K562 (cell line): ENCODE measurements at regions not wholly inside any gene's neighbourhood (a gene's known extent, or its start where the extent isn't known, plus 50 kb on each side); places are given as distances from the start of the nearest gene placed in this dataset.

Experiments
- ATAC-seq: fragments of 200-7000 bp; cut with Tn5 transposase; 3 replicates; pipeline ENCODE4 v1.9.1; 2020; ENCODE audit warnings: moderate library complexity
- BruUV-seq: library from RNA; stranded (reverse); fragments of 400-500 nt; replicated peaks from 2 replicates; lab custom pipeline; 2021; lab: Mats Ljungman, UMichigan
- CTCF ChIA-PET: fragments of 300-600 bp; formaldehyde crosslinking; extraction: SDS; loops from one replicate; lab custom pipeline; 2021; ENCODE audit warnings: low intra/inter-chr PET ratio; lab: Yijun Ruan, JAX
- POLR2A ChIA-PET: fragments of 300-600, 350-650 bp; sonication (Branson Sonifier 250); formaldehyde crosslinking; extraction: SDS; loops from one replicate; lab custom pipeline; 2021; ENCODE audit warnings: antibody characterized with exemption, inconsistent platforms; lab: Yijun Ruan, JAX
- DNase-seq, 4 experiments: peaks; one replicate each; pipeline versions ENCODE4 v3.0.0 to v3.0.0-alpha.2; 2011 to 2018; ENCODE audit warnings: low spot score in 3 of 4, mixed read lengths in 3 of 4; ENCODE audit errors: extremely low read depth in 1 of 4
- FAIRE-seq: peaks from 2 replicates; lab custom pipeline; 2011; peaks lifted over from hg19 to GRCh38; lab: Jason Lieb, UNC
- H2AFZ ChIP-seq: 2 replicates; pipeline ENCODE4 v1.6.0; 2011; ENCODE audit warnings: low read depth, low read length, control low read depth, inconsistent platforms
- H3K27ac ChIP-seq: fragments of 200-600 bp; 3 replicates; pipeline ENCODE4 v1.8.0; 2011; ENCODE audit warnings: low read depth, mild to moderate bottlenecking, control low read depth, inconsistent platforms, low read length, moderate library complexity, mixed read lengths; ENCODE audit errors: extremely low read depth
- H3K27me3 ChIP-seq, 2 experiments: fragments of 300-600 bp in 1 of 2; 2 replicates in 1 of 2; 3 replicates in 1 of 2; pipeline versions ENCODE4 v1.6.0 to v1.8.0; 2011; ENCODE audit warnings: inconsistent platforms in 2 of 2, low read length in 2 of 2, mild to moderate bottlenecking in 1 of 2, mixed read lengths in 1 of 2, moderate library complexity in 1 of 2; ENCODE audit not compliant: control insufficient read depth in 2 of 2, insufficient read depth in 2 of 2
- H3K36me3 ChIP-seq: fragments of 300-600 bp; 3 replicates; pipeline ENCODE4 v1.8.0; 2011; ENCODE audit warnings: mild to moderate bottlenecking, low read length, inconsistent platforms; ENCODE audit not compliant: control insufficient read depth, insufficient read depth
- H3K4me1 ChIP-seq, 2 experiments: fragments of 200-600 bp in 1 of 2; replicated peaks in 1 of 2; 2 replicates in 1 of 2; 3 replicates in 1 of 2; pipeline versions ENCODE4 v1.5.1 to v1.8.0; 2011; ENCODE audit warnings: inconsistent platforms in 2 of 2, low read length in 2 of 2, mild to moderate bottlenecking in 1 of 2, mixed read lengths in 1 of 2, moderate library complexity in 1 of 2; ENCODE audit not compliant: control insufficient read depth in 2 of 2, insufficient read depth in 2 of 2
- H3K4me2 ChIP-seq: 2 replicates; pipeline ENCODE4 v1.6.1; 2011; ENCODE audit warnings: low read length, control low read depth, inconsistent platforms, mixed read lengths; ENCODE audit not compliant: insufficient read depth
- H3K4me3 ChIP-seq: fragments of 200-600 bp; sonication (generic), shearing (Covaris generic); 2 replicates; pipeline ENCODE4 v1.5.1; 2016; ENCODE audit warnings: control low read depth, inconsistent platforms
- H3K79me2 ChIP-seq: fragments of 200-600 bp; 3 replicates; pipeline ENCODE4 v1.8.0; 2011; ENCODE audit warnings: low read length, inconsistent platforms; ENCODE audit not compliant: control insufficient read depth, insufficient read depth
- H3K9ac ChIP-seq, 2 experiments: 2 replicates each; pipeline versions ENCODE4 v1.6.0 to v1.6.1; 2011; ENCODE audit warnings: low read depth in 2 of 2, low read length in 2 of 2, control low read depth in 1 of 2, inconsistent platforms in 1 of 2, mild to moderate bottlenecking in 1 of 2, mixed read lengths in 1 of 2; ENCODE audit not compliant: insufficient read depth in 1 of 2
- H3K9me1 ChIP-seq: one replicate; pipeline ENCODE4 v1.6.0; 2011; ENCODE audit warnings: inconsistent platforms, mild to moderate bottlenecking, low read length, moderate library complexity; ENCODE audit not compliant: control insufficient read depth, insufficient read depth
- H3K9me3 ChIP-seq: replicated peaks from 2 replicates; pipeline ENCODE4 v1.5.1; 2011; ENCODE audit warnings: low read depth, low read length, inconsistent platforms; ENCODE audit not compliant: control insufficient read depth, insufficient read depth
- H4K20me1 ChIP-seq: replicated peaks from 2 replicates; pipeline ENCODE4 v1.6.1; 2011; ENCODE audit warnings: low read length, inconsistent platforms, mixed read lengths; ENCODE audit not compliant: control insufficient read depth, insufficient read depth
- CREB3 ChIP-seq: fragments of 450-650 bp; conservative IDR thresholded peaks from 2 replicates; pipeline ENCODE4 v1.6.1; 2016; ENCODE audit warnings: missing genetic modification characterization, low read depth, mild to moderate bottlenecking, missing compliant biosample characterization, moderate library complexity
- FOXA3 ChIP-seq, 2 experiments: fragments of 450-650 bp in 1 of 2; sonication (generic) in 1 of 2; formaldehyde crosslinking; IDR thresholded peaks in 1 of 2; conservative IDR thresholded peaks in 1 of 2; 2 replicates each; pipeline versions ENCODE4 v1.4.0 to v1.8.0; 2020 to 2022; ENCODE audit warnings: mild to moderate bottlenecking in 2 of 2, missing genetic modification reagents in 1 of 2
- GTF2A2 ChIP-seq: IDR thresholded peaks from 2 replicates; pipeline ENCODE4 v1.6.1; 2016; ENCODE audit warnings: mild to moderate bottlenecking, missing genetic modification characterization, missing compliant biosample characterization
- HMBOX1 ChIP-seq: sonication (generic); IDR thresholded peaks from 2 replicates; pipeline ENCODE4 v1.6.1; 2016
- MED1 ChIP-seq: sonication (generic); formaldehyde crosslinking; IDR thresholded peaks from 2 replicates; pipeline ENCODE4 v1.8.1; 2023; ENCODE audit warnings: missing genetic modification reagents, borderline replicate concordance
- NUFIP1 ChIP-seq: fragments of 450-650 bp; IDR thresholded peaks from 2 replicates; pipeline ENCODE4 v1.6.1; 2018; ENCODE audit not compliant: partially characterized antibody
- POLR2H ChIP-seq: IDR thresholded peaks from 2 replicates; pipeline ENCODE4 v1.6.1; 2016; ENCODE audit warnings: missing genetic modification characterization, low read depth, mild to moderate bottlenecking, control low read depth, missing compliant biosample characterization, moderate library complexity
- POLR3A ChIP-seq: IDR thresholded peaks from 2 replicates; pipeline ENCODE4 v1.6.1; 2011; ENCODE audit warnings: borderline replicate concordance, mild to moderate bottlenecking, moderate library complexity; ENCODE audit not compliant: insufficient read length, insufficient read depth; ENCODE audit errors: extremely low read depth
- RBM17 ChIP-seq: fragments of 200-400 bp; formaldehyde crosslinking; IDR thresholded peaks from 2 replicates; pipeline ENCODE4 v1.6.1; 2017; ENCODE audit warnings: low read depth, mild to moderate bottlenecking, low read length, borderline replicate concordance
- SIN3B ChIP-seq: fragments of 450-650 bp; IDR thresholded peaks from 2 replicates; pipeline ENCODE4 v1.6.1; 2017; ENCODE audit warnings: low read depth, mild to moderate bottlenecking, moderate library complexity
- TAF15 ChIP-seq: fragments of 200-400 bp; formaldehyde crosslinking; IDR thresholded peaks from 2 replicates; pipeline ENCODE4 v1.6.1; 2017; ENCODE audit warnings: mild to moderate bottlenecking, low read depth, low read length, moderate library complexity
- TAF7 ChIP-seq: fragments of 450-650 bp; IDR thresholded peaks from 2 replicates; pipeline ENCODE4 v1.6.1; 2016; ENCODE audit warnings: missing genetic modification characterization, missing compliant biosample characterization
- TEAD4 ChIP-seq, 2 experiments: sonication (generic) in 1 of 2; formaldehyde crosslinking in 1 of 2; IDR thresholded peaks; 2 replicates each; pipeline versions ENCODE4 v1.6.1 to v1.8.0; 2012 to 2022; ENCODE audit warnings: borderline replicate concordance in 1 of 2, inconsistent platforms in 1 of 2, low read length in 1 of 2, mild to moderate bottlenecking in 1 of 2, missing genetic modification reagents in 1 of 2
- ZHX1 ChIP-seq: fragments of 150-350 bp; conservative IDR thresholded peaks from 2 replicates; pipeline ENCODE4 v1.6.1; 2014; ENCODE audit warnings: low read length
- ZNF551 ChIP-seq: fragments of 250-450 bp; sonication (Bioruptor Pico); IDR thresholded peaks from 2 replicates; pipeline ENCODE4 v1.5.0; 2021; ENCODE audit warnings: mild to moderate bottlenecking, moderate library complexity
- ZNF589 ChIP-seq: fragments of 200-800 bp; sonication (Bioruptor generic); IDR thresholded peaks from 2 replicates; pipeline ENCODE4 v1.6.1; 2016; ENCODE audit warnings: low read depth, missing genetic modification characterization, missing compliant biosample characterization
- WGBS: fragments of 100-300 bp; shearing (Covaris generic); methylation state at CpG from one replicate; pipeline ENCODE4 v1.1.6; 2016; ENCODE audit warnings: low coverage, mixed read lengths; ENCODE audit not compliant: insufficient coverage; ENCODE audit errors: missing lambda C conversion rate; 5-methylcytosine and 5-hydroxymethylcytosine counted together
- in situ Hi-C: fragments of 300-500 bp; cut with MboI; formaldehyde crosslinking; loops from 4 replicates; pipeline ENCODE4 v1.15.0; 2018; ENCODE audit warnings: inconsistent platforms, mixed read lengths
- intact Hi-C: fragments of 100-400 bp; cut with micrococcal nuclease; formaldehyde crosslinking; loops from 2 replicates; pipeline ENCODE4 v1.14.2; 2022

GRCh38 chr10:47091421-47091820, 180.2 kb downstream of the PTPN20 start:
- H2AFZ ChIP-seq, result no peak overlapping the region
- DNase-seq (no peak), ATAC-seq (no peak), FAIRE-seq (no peak)
- H4K20me1 ChIP-seq, result no peaks in the 10 kb centered on the region; the same call in 1 of the 2 replicates
- no peak overlapping the region for H3K27ac ChIP-seq
- BruUV-seq, result no TSS peak
- no peaks in the 10 kb centered on the region for H3K79me2 ChIP-seq
- H3K36me3 ChIP-seq, result no peaks in the 10 kb centered on the region
- no peak overlapping the region for H3K4me2 ChIP-seq
- H3K4me1 ChIP-seq, result no peaks in the 10 kb centered on the region
- no peaks in the 10 kb centered on the region for H3K9me3 ChIP-seq
- H3K27me3 ChIP-seq, result peaks cover 10 to 46% of the 10 kb centered on the region in 2 experiments; a peak in 3 of 5 replicates
- H3K9me1 ChIP-seq, result no peaks in the 10 kb centered on the region
- POLR2A ChIA-PET, result interaction anchor here (1.2 kb wide), 1 partner anchor 16 kb away, joined by 3 read pairs; no protein-coding TSS in a partner anchor
- CTCF ChIA-PET, result no interaction called here
- no peak overlapping the region for H3K4me3 ChIP-seq
- H3K9ac ChIP-seq, result no peak overlapping the region
- intact Hi-C loops (no loop called here), in situ Hi-C loops (no loop called here)
- 0% methylated on average over 2 of the region's 2 CpGs for WGBS
- TF ChIP-seq HMBOX1, result no peak
- no peak for TF ChIP-seq RBM17
- no peak for TF ChIP-seq ZNF551
- TF ChIP-seq ZNF589 (CRISPR knock-in tag), result no peak
- TF ChIP-seq POLR3A, result no peak
- no peak for TF ChIP-seq POLR2H (tag)
- no peak for TF ChIP-seq MED1 (CRISPR knock-in tag)
- TF ChIP-seq CREB3, result no peak
- no peak for TF ChIP-seq GTF2A2
- no peak for TF ChIP-seq TEAD4 (IDR thresholded peaks at IDR 0.05; ENCODE audit: low read length)
- no peak for TF ChIP-seq TEAD4 (CRISPR knock-in tag; IDR thresholded peaks at IDR 0.05; ENCODE audit: borderline replicate concordance)
- TF ChIP-seq TAF15, result no peak
- no peak for TF ChIP-seq SIN3B
- TF ChIP-seq TAF7, result no peak
- no peak for TF ChIP-seq NUFIP1
- TF ChIP-seq FOXA3 (CRISPR knock-in tag; conservative IDR thresholded peaks at IDR 0.05 in 1 of 2, IDR thresholded peaks at IDR 0.05 in 1 of 2), result no peak
- TF ChIP-seq ZHX1, result no peak
